GM23338 (cell line): ENCODE measurements at regions not wholly inside any gene's neighbourhood (a gene's known extent, or its start where the extent isn't known, plus 50 kb on each side); places are given as distances from the start of the nearest gene placed in this dataset.
A peak's percentile ranks its signal among the peaks of the same experiment; 100 is the strongest.

Source experiments
- ATAC-seq: fragments of 200-7000 bp; cut with Tn5 transposase; 3 replicates; pipeline ENCODE4 v1.9.1; 2020
- DNase-seq: peaks from one replicate; pipeline ENCODE4 v3.0.0-alpha.2; 2015; ENCODE audit warnings: low spot score
- H2AFZ ChIP-seq: fragments of 200-600 bp; sonication (generic); 2 replicates; pipeline ENCODE4 v1.8.0; 2016; ENCODE audit warnings: antibody characterized with exemption, mild to moderate bottlenecking, moderate library complexity
- H3F3A ChIP-seq: fragments of 200-600 bp; sonication (generic); replicated peaks from 2 replicates; pipeline ENCODE4 v1.8.0; 2017; ENCODE audit warnings: antibody characterized with exemption, mixed run types, low read depth
- H3K27ac ChIP-seq: fragments of 200-600 bp; sonication (generic); 2 replicates; pipeline ENCODE4 v1.6.1; 2016; ENCODE audit warnings: low read depth
- H3K27me3 ChIP-seq: fragments of 200-600 bp; sonication (generic); 2 replicates; pipeline ENCODE4 v1.8.0; 2016; ENCODE audit warnings: mild to moderate bottlenecking, mixed run types, moderate library complexity; ENCODE audit not compliant: insufficient read depth
- H3K36me3 ChIP-seq: fragments of 200-600 bp; sonication (generic); 2 replicates; pipeline ENCODE4 v1.8.0; 2016; ENCODE audit warnings: mild to moderate bottlenecking; ENCODE audit not compliant: insufficient read depth
- H3K4me1 ChIP-seq: fragments of 200-600 bp; sonication (generic); 2 replicates; pipeline ENCODE4 v1.8.0; 2016; ENCODE audit warnings: mild to moderate bottlenecking, moderate library complexity; ENCODE audit not compliant: insufficient read depth
- H3K4me2 ChIP-seq: fragments of 200-600 bp; sonication (generic); 2 replicates; pipeline ENCODE4 v1.7.1; 2017; ENCODE audit warnings: mixed run types
- H3K4me3 ChIP-seq: fragments of 200-600 bp; sonication (generic); 2 replicates; pipeline ENCODE4 v1.6.1; 2016; ENCODE audit warnings: mixed run types
- H3K79me2 ChIP-seq: fragments of 200-600 bp; sonication (generic); replicated peaks from 2 replicates; pipeline ENCODE4 v1.8.0; 2017; ENCODE audit warnings: mild to moderate bottlenecking; ENCODE audit not compliant: insufficient read depth
- H3K9me2 ChIP-seq: fragments of 200-600 bp; sonication (generic); 2 replicates; pipeline ENCODE4 v1.8.0; 2017; ENCODE audit not compliant: insufficient read depth
- H4K20me1 ChIP-seq: fragments of 200-600 bp; sonication (generic); replicated peaks from 2 replicates; pipeline ENCODE4 v1.8.0; 2017; ENCODE audit warnings: mild to moderate bottlenecking; ENCODE audit not compliant: insufficient read depth
- H3K27ac Mint-ChIP-seq: 2 replicates; pipeline ENCODE4 v1.8.0; 2020; ENCODE audit warnings: inconsistent platforms, mild to moderate bottlenecking, moderate library complexity, mixed read lengths
- H3K27me3 Mint-ChIP-seq: 3 replicates; pipeline ENCODE4 v1.8.0; 2022; ENCODE audit warnings: low read depth, mild to moderate bottlenecking, moderate library complexity, mixed read lengths, inconsistent platforms; ENCODE audit not compliant: insufficient read depth, poor library complexity
- H3K36me3 Mint-ChIP-seq: 3 replicates; pipeline ENCODE4 v1.8.0; 2021; ENCODE audit warnings: low read depth, mild to moderate bottlenecking, inconsistent platforms, moderate library complexity, mixed read lengths
- H3K4me1 Mint-ChIP-seq: 3 replicates; pipeline ENCODE4 v1.8.0; 2020; ENCODE audit warnings: mild to moderate bottlenecking, inconsistent platforms, mixed read lengths
- H3K4me3 Mint-ChIP-seq: 3 replicates; pipeline ENCODE4 v1.8.0; 2021; ENCODE audit warnings: moderate library complexity, mild to moderate bottlenecking, inconsistent platforms, mixed read lengths
- H3K9me3 Mint-ChIP-seq: 3 replicates; pipeline ENCODE4 v1.8.0; 2020; ENCODE audit warnings: moderate library complexity, mild to moderate bottlenecking, inconsistent platforms, mixed read lengths
- CREB1 ChIP-seq: fragments of 250-450 bp; sonication (Bioruptor Pico); IDR thresholded peaks from 2 replicates; pipeline ENCODE4 v1.5.0; 2020; ENCODE audit warnings: low read depth, mild to moderate bottlenecking, moderate library complexity
- EZH2 ChIP-seq: fragments of 200-600 bp; sonication (generic); IDR thresholded peaks from one replicate; pipeline ENCODE4 v1.8.0; 2017; ENCODE audit warnings: antibody characterized with exemption, mild to moderate bottlenecking, low read depth; ENCODE audit not compliant: unreplicated experiment
- EZH2phosphoT487 ChIP-seq: fragments of 200-600 bp; sonication (generic); IDR thresholded peaks from one replicate; pipeline ENCODE4 v1.8.1; 2018; ENCODE audit warnings: antibody characterized with exemption; ENCODE audit not compliant: unreplicated experiment
- JUNB ChIP-seq: IDR thresholded peaks from one replicate; pipeline ENCODE4 v1.6.1; 2016; ENCODE audit warnings: antibody characterized with exemption; ENCODE audit not compliant: unreplicated experiment
- NANOG ChIP-seq: IDR thresholded peaks from 2 replicates; pipeline ENCODE4 v1.6.1; 2016; ENCODE audit warnings: antibody characterized with exemption, borderline replicate concordance
- STAT1 ChIP-seq: IDR thresholded peaks from one replicate; pipeline ENCODE4 v1.6.1; 2016; ENCODE audit warnings: antibody characterized with exemption; ENCODE audit not compliant: unreplicated experiment
- ZNF114 ChIP-seq: fragments of 250-450 bp; sonication (Bioruptor Pico); IDR thresholded peaks from 2 replicates; pipeline ENCODE4 v1.5.0; 2020; ENCODE audit warnings: mild to moderate bottlenecking, moderate library complexity
- ZNF331 ChIP-seq: fragments of 250-450 bp; sonication (Bioruptor Pico); IDR thresholded peaks from 2 replicates; pipeline ENCODE4 v1.5.0; 2020; ENCODE audit warnings: low read depth, mild to moderate bottlenecking, moderate library complexity
- TF ChIP-seq, protein P1 (sequence below): fragments of 250-450 bp; sonication (Bioruptor Pico); IDR thresholded peaks from 2 replicates; pipeline ENCODE4 v1.5.0; 2020; ENCODE audit warnings: mild to moderate bottlenecking, moderate library complexity
- TF ChIP-seq, protein P2 (sequence below): IDR thresholded peaks from 2 replicates; pipeline ENCODE4 v1.6.1; 2016; ENCODE audit warnings: antibody characterized with exemption

DNA sequence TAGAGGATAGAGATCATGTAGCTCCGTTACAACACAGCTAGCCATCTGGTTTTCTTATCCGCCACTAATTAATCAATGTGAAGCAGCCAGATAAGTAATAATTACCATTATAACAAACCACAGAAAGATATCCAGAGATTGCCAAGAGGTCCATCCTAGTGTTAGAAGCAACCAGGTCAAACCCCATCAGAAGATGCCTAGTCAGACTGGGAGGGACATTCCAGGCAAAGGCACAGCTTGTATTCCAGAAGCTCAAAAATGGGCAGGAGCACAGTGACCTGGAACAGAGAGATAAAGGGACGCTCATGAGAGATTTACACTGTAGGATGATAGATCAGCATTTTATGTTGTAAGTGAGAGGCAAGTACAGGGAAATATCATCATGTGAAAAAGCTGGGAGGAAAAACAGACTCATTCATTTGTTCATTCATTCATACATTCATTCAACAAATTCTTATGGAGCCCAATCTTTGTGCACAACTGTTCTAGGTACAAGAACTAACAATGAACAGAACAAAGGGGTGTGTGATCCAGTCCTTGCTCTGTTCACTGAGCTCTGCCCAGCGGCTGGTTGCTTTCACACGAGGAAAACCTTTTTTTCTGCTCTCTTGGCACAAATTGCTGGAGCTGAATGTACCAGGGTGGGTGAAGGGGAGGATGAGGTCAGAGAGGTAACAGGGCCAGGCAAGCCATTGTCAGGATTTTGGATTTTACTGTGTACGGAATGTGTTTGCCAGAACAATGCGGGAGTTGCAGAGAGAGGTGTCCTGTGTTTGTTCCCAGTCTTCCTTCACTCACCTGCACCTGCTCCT lies 240.8 kb upstream of the FGGY start (continued):
- TF ChIP-seq, protein P1, sequence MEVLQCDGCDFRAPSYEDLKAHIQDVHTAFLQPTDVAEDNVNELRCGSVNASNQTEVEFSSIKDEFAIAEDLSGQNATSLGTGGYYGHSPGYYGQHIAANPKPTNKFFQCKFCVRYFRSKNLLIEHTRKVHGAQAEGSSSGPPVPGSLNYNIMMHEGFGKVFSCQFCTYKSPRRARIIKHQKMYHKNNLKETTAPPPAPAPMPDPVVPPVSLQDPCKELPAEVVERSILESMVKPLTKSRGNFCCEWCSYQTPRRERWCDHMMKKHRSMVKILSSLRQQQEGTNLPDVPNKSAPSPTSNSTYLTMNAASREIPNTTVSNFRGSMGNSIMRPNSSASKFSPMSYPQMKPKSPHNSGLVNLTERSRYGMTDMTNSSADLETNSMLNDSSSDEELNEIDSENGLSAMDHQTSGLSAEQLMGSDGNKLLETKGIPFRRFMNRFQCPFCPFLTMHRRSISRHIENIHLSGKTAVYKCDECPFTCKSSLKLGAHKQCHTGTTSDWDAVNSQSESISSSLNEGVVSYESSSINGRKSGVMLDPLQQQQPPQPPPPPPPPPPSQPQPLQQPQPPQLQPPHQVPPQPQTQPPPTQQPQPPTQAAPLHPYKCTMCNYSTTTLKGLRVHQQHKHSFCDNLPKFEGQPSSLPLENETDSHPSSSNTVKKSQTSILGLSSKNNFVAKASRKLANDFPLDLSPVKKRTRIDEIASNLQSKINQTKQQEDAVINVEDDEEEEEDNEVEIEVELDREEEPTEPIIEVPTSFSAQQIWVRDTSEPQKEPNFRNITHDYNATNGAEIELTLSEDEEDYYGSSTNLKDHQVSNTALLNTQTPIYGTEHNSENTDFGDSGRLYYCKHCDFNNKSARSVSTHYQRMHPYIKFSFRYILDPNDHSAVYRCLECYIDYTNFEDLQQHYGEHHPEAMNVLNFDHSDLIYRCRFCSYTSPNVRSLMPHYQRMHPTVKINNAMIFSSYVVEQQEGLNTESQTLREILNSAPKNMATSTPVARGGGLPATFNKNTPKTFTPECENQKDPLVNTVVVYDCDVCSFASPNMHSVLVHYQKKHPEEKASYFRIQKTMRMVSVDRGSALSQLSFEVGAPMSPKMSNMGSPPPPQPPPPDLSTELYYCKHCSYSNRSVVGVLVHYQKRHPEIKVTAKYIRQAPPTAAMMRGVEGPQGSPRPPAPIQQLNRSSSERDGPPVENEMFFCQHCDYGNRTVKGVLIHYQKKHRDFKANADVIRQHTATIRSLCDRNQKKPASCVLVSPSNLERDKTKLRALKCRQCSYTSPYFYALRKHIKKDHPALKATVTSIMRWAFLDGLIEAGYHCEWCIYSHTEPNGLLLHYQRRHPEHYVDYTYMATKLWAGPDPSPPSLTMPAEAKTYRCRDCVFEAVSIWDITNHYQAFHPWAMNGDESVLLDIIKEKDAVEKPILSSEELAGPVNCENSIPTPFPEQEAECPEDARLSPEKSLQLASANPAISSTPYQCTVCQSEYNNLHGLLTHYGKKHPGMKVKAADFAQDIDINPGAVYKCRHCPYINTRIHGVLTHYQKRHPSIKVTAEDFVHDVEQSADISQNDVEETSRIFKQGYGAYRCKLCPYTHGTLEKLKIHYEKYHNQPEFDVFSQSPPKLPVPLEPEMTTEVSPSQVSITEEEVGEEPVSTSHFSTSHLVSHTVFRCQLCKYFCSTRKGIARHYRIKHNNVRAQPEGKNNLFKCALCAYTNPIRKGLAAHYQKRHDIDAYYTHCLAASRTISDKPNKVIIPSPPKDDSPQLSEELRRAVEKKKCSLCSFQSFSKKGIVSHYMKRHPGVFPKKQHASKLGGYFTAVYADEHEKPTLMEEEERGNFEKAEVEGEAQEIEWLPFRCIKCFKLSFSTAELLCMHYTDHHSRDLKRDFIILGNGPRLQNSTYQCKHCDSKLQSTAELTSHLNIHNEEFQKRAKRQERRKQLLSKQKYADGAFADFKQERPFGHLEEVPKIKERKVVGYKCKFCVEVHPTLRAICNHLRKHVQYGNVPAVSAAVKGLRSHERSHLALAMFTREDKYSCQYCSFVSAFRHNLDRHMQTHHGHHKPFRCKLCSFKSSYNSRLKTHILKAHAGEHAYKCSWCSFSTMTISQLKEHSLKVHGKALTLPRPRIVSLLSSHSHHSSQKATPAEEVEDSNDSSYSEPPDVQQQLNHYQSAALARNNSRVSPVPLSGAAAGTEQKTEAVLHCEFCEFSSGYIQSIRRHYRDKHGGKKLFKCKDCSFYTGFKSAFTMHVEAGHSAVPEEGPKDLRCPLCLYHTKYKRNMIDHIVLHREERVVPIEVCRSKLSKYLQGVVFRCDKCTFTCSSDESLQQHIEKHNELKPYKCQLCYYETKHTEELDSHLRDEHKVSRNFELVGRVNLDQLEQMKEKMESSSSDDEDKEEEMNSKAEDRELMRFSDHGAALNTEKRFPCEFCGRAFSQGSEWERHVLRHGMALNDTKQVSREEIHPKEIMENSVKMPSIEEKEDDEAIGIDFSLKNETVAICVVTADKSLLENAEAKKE (CRISPR knock-in tag): no peak
- TF ChIP-seq ZNF331: no peak
- TF ChIP-seq STAT1: no peak
- TF ChIP-seq ZNF114: no peak
- TF ChIP-seq CREB1 (CRISPR knock-in tag): no peak
- no peak for TF ChIP-seq EZH2
- no peak for TF ChIP-seq NANOG

DNA sequence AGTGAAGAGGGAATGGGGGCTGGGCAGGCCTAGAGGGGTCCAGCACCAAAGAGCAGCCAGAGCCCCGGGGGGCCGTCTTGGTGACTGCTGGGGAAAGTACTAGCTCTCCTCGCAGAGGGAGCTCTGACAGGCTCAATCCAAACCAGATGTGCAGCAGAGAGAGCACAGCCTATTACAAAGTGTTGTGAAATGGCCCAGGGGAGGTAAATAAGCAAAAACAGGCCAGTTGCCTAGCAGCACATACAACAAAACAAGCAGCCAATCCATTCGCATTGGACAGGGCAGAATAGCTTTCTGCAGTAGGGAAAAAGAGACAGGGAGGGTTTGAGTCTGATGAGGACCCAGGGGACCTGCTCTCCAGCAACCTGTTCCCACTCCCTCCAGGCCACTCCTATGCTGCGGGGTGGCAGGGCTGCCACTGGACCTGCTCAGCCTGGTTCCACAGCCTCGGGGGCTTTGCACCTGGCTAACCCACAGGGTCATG lies 239.6 kb upstream of the FGGY start:
- H3K27ac ChIP-seq: no peak overlapping the region
- peak overlapping the region; percentile 29; the same call in 1 of the 2 replicates for H3K27ac Mint-ChIP-seq
- no peak overlapping the region for H2AFZ ChIP-seq
- H3K4me3 ChIP-seq: no peak overlapping the region
- no peak overlapping the region for H3K4me2 ChIP-seq
- H3K4me3 Mint-ChIP-seq: no peak overlapping the region
- DNase-seq (peak; percentile 27), ATAC-seq (peak; percentile 80)
- peaks cover 11% of the 10 kb centered on the region; the same call in 2 of the 3 replicates for H3K36me3 Mint-ChIP-seq
- H3K4me1 Mint-ChIP-seq: peaks cover 35% of the 10 kb centered on the region
- no peaks in the 10 kb centered on the region for H3K79me2 ChIP-seq
- H3F3A ChIP-seq: no peaks in the 10 kb centered on the region
- no peaks in the 10 kb centered on the region; the same call in 1 of the 2 replicates for H3K36me3 ChIP-seq
- H3K27me3 ChIP-seq: no peaks in the 10 kb centered on the region
- 0 out of 2 replicates have a peak, but pooled peaks cover 5% of the 10 kb centered on the region for H3K9me2 ChIP-seq
- peaks cover 5% of the 10 kb centered on the region for H3K27me3 Mint-ChIP-seq
- H4K20me1 ChIP-seq: no peaks in the 10 kb centered on the region
- no peaks in the 10 kb centered on the region for H3K9me3 Mint-ChIP-seq
- H3K4me1 ChIP-seq: peaks cover 32% of the 10 kb centered on the region
- TF ChIP-seq JUNB (no peak), STAT1 (no peak), EZH2phosphoT487 (no peak), NANOG (no peak), ZNF114 (no peak), CREB1 (CRISPR knock-in tag) (no peak)
- TF ChIP-seq, protein P2, sequence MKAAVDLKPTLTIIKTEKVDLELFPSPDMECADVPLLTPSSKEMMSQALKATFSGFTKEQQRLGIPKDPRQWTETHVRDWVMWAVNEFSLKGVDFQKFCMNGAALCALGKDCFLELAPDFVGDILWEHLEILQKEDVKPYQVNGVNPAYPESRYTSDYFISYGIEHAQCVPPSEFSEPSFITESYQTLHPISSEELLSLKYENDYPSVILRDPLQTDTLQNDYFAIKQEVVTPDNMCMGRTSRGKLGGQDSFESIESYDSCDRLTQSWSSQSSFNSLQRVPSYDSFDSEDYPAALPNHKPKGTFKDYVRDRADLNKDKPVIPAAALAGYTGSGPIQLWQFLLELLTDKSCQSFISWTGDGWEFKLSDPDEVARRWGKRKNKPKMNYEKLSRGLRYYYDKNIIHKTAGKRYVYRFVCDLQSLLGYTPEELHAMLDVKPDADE: no peak
